GM19467 (cell line): ENCODE measurements at regions not wholly inside any gene's neighbourhood (a gene's known extent, or its start where the extent isn't known, plus 50 kb on each side); places are given as distances from the start of the nearest gene placed in this dataset.

ENCODE experiments used
- ATAC-seq: cut with Tn5 transposase; IDR thresholded peaks from one replicate; pipeline ENCODE4 v1.9.1; 2021; ENCODE audit warnings: mild to moderate bottlenecking, moderate library complexity; ENCODE audit not compliant: unreplicated experiment

DNA sequence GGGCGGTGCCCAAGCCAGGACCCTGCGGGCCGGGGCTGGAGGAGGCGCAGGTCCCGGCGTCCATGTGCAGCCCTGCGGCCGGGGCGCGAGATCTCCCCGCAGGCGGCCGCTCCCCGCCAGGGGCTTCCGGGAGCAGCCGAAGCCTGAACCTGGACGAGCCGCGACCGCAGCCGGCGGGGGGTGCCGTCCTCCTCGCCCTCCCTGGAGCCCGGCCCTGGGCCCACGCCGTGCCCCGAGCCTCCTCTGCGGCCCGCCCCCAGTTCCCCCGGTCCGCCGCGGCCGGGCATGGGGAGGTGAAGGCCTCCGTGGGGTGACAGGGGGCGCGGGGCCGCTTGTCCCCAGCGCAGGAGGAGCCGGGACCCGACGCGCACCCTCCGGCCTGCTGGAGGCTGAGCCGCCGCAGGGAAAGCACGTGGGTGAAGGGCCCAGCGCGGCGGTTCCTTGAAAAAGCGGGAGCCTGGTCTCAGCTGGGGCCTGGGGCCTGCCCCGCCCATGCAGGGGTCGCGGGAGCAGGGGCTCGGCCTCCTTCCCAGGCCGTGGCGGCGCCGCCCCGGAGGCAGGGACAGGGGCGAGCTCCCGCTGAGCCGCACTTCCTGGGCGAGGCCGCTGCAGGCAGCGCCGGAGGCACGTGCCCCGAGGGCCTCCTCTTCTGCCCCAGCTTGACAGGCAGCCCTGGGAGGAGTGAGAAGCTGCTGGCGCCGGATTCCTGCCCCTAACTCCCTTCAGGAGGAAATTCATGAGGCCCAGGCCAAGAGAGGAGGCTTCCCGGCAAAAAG lies 55.6 kb upstream of the PPP2R5C start:
- no peak for ATAC-seq

DNA sequence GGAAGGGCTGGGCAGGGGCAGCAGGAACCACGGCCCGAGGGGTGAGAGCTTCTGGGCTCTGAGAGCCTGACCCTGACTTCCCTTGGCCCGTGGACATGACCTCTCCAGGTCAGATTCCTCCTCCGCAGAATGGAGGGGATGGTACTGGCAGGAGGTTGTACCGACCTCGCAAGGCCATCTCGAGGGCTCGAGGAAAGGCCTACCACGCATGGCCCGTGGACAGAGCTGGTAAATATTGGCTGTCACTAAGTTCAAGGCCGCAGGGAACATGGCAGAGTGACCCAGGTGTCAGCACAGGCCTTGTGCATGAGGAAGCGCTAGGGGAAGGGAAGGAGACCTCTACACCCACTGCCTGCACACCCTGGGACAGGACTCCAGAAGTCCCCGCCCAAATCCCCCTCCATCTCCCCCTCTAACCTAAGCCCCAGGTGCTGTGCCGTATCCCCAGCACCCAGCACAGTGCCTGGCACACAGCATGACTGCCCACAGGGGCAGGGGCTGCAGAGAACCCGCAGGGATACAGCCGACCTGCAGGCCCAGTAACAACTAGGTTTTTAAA lies 54.9 kb upstream of the PPP2R5C start:
- no peak for ATAC-seq

DNA sequence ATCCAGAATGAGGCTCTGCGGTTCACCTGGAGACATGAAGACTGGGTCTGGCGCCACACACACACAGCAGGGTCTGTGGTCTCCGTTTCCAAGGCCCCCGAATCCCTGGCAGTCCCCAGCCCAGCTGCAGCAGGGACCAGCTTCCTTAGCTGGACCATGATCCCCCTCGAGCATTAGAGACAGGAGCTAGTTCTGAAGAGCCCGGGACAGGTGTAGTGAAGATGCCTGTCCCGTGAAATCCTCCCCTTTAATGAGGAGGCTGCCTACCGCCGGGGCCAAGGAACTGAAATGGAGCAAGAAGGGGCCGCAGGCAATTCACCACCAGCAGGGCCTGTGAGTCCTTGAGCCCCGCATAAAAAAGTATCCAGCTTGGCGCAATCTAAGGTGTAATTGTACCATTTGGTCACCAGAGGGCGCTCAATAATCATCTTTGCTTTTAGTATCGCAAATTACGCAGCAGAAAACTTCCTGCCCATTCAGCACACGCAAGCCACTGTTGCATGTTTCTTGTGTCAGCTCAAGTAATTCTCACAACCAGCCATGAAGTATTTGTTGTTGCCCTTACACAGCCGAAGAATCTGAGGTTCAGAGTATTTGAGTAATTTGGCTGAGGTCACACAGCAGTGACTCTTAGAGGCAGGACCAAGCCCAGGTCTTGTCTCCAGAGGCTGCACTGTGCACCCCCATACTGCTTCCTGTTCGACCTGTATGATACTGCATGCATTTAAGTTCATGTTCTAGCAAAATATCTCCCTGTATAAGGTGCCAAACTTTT lies 54.3 kb upstream of the PPP2R5C start:
- ATAC-seq = peak; percentile 46

DNA sequence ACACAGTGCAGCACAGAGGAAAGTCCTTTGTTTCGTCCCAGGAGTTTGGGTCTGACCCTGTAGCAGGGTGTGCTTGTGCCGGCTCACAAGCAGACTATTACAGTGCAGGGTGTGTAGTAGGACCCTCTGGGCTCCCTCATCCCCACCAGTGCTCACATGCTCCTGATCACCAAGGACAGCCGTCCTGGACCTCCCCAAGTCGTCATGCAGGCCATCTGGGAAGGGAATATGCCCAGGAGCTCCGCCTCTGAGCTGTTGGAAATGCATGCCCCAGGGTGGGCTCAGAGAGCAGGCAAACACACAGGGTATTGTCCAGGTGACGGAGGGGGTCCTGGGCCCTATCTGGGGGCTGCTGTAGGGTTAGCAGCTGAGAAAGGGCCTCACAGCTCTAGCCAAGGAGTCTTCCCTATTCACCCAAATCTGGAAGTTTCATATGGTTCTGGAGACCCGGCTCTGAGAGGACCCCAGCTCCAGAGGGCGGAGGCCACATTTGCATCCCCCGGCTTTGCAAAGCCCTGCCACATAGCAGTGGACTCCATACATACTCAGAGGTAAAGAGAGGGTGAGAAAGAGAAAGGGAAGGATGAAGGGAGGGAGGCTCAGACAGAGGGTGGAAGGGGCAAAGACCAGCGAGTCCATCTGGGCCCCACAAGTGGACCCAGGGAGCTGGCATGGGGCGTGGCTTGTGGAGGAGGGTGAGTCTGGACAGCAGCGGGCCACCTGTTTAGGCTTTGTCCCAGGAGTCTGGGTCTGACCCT lies 53.5 kb upstream of the PPP2R5C start:
- ATAC-seq = no peak

DNA sequence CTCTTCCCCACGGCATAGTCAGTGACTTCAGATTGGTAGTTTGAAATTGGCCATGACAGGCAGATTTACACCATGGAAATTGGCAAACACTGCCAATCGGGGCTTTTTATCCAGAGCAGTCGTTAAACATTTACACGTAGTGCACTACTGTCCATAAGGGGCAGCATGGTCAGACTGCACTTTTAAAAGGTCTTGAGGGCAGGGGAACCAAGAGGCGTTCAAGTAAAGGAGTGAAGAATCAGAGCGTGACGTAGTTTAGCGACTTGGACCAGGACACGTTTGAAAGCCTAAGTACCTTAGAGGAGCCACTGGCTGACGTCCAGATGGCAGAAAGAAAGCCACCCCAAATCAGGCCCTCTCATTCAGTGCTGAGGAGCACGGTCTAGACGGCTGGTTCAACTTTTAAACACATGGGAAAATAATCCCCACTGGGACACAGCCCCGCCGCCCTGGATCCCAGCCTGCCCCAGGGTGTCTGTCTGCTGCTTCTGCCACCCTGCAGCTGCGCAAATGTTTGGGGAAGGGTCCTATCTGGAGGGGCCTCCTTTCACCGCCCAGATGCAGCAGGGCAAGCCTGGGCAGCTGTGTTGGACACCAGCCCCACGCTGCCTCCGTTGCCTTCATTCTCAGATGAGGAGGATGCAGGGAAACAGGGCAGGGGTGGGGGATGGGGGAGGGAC lies 52.5 kb upstream of the PPP2R5C start:
- ATAC-seq = no peak

DNA sequence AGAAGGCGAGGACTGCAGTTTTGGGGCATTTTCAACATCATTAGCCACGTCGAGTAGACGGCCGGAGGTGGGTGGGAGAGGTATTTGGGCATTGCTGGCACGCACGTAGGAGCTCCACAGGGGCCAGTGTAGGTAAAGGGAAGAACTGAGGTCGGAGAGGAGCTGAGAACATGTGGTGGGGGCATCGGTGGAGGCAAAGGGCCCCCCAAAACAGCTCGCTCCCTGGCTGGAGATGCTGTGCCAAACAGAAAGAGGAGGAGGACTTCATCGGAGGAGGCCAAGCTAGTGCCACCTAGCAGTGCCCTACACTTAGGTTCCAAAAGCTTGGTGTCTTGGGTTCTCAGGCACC lies 52.0 kb upstream of the PPP2R5C start:
- no peak for ATAC-seq

DNA sequence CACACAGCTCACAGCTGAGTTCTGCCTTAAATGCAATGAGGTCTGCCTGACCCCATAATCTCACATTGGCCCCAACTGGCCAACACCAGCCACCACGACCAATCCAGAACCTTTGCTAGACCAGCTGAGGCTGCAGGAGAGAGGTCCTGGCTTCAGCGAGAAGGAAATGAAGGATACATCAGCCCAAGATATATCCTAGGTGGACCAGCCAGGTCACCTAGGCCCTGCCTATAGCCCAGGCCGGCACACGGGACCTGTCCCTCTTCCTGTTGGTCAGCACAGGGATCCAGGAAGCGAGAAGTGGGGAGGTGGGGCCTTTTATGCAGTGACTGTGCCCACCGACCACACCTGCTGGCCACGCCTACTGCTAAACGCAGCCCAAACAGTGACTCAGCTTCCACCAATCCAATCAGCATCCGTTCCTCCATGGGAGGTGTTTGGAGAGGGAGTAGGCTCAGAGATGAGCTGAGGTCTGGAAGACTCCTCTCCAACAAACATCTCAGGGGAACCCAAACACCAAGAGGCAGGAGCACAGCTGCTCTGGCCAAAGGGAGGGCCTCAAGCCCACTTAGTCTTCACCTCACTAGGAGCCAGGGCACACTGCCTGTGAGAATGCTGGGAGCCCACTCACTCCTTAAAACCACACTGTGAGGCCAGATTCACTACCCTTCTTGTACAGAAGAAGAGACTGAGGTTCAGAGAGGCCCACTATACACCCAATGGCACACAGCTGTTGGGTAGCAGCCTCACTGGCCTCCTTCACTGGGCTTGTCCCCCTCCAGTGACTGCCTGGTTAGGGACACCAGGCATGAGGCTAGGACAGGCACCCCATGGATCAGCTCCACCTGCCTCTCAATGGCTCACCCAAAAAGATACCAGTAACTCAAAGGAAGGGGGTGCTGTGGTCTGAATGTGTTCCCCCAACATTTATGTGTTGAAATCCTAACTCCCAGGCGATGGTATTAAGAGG lies 51.3 kb upstream of the PPP2R5C start:
- ATAC-seq = no peak

DNA sequence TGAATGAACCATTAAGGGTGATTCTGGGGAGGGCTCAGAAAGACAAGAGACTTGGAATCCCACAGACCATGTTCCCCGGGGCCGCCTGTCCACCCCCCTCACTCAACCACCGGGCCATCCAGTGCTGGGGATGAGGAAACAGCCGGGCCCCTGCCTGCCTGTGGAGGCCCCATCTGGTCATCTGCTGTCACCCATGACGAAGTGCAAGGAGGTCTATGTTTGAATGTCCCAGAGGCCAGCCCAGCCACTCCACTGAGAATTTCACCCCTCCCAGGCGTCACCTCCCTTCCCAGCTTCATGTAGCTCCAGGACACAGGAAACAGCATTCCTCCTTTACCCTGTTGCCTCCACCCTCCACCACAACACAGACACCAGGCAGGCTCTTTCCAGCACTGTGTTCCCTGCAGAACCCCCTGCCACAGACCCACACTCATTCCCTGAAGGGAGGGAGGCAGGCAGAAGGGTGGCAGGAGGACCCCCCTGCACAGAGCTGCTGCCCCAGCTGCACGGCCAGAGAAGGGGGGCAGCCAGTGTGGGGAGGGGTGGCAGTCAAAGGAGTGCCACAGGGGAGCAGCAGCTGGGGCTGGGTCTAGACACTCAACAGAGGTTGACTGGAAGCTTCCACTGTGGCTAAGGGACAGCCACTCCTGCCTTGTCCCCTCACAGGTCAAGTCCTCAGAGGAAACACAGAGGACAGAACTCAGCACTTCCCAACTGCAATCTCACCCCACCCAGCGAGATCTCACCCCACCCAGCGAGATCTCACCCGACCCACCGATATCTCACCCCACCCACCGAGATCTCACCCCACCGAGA lies 50.3 kb upstream of the PPP2R5C start:
- no peak for ATAC-seq
